Hematopoietic multipotent progenitor cell treated with erythropoietin and hydrocortisone succinate and interleukin-3 and kit ligand, for 17 days (in vitro differentiated cells): ENCODE measurements at regions not wholly inside any gene's neighbourhood (a gene's known extent, or its start where the extent isn't known, plus 50 kb on each side); places are given as distances from the start of the nearest gene placed in this dataset.
"Not testable (repeated sequence)": the region's sequence is repeated elsewhere in the genome, so short reads cannot be mapped to it uniquely, and the experiment has no call there.

ENCODE experiments used
- DNase-seq: peaks from one replicate; pipeline ENCODE4 v3.0.0-alpha.2; 2015; ENCODE audit warnings: low spot score

DNA sequence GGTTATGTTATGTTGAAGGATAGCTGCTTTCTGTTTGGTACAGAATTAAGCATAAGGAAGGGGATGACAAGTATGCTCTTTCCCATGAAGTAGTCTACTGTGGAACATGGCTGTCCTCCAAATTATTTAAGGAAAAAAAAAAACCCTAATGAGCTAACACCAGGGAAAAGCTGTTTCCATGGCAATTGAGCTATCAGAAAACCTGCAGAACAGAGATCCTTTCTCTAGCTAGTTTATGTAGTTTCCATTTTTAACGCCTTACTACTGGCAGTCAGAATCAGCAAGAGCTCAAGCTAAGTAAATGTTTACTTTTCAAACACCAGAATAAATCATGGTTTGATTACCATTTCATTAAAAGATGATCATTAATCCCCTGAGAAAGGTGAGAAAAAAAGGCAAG lies 287.4 kb upstream of the TARS1 start:
- no peak for DNase-seq

DNA sequence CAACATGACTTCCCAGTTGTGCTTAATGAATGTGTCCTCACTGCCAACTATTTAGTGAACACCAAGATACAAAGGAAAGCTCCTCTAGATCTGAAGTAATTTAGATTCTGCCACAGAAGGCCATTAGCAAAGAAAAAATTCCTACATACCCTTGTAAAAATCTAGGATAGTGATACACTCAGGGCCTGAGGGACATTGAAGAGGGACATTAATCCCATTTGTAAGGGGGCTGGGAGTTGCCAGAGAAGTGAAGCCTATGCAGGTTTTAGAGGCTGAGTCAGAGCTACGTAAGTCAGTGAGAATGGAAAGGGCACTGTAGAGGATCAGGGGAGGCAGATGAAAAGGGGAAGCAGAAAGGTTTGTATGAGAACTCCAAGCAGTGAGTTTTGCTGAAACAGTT lies 286.9 kb upstream of the TARS1 start:
- no peak for DNase-seq

DNA sequence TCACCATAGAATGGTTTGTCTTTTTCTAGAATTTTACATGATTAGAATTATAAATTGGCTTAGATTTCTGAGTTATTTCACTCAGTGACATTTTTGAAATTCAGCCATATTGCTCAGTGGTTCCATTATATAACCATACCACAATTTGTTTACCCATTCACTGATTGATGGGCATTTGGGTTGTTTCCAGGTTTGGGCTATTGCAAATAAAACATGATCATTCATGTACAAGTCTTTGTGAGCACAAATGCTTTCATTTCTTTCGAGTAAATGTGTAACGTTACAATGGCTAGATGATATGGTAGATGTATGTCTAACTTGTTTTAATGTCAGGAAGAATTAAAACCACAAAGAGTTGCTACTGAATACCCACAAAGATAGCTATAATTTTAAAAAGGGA lies 279.9 kb upstream of the TARS1 start:
- DNase-seq, result no peak

DNA sequence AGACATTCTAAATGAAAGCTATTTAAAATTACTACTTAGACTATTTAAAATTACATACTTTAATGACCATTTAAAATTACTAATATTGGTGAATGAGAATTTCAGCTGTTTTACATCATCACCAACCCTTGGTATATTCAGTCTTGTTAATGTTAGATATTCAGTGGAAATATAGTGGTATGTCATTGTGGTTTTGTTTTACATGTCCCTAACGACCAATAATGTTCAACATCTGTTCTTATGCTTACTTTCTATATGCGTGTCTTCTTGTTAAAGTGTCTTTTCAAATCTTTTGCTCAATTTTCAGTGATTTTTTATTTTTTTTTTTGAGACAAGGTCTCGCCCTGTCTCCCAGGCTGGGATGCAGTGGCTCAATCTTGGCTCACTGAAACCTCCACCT lies 279.3 kb upstream of the TARS1 start:
- DNase-seq, result no peak

DNA sequence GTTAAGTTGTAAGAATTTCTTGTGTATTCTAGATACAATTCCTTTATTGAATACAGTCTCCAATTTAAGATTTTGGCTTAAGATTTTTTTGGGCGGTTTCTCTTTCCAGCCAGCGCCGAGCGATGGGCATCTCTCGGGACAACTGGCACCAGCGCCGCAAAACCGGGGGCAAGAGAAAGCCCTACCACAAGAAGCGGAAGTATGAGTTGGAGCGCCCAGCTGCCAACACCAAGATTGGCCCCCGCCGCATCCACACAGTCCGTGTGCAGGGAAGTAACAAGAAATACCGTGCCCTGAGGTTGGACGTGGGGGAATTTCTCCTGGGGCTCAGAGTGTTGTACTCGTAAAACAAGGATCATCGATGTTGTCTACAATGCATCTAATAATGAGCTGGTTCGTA lies 278.7 kb upstream of the TARS1 start:
- no peak for DNase-seq

DNA sequence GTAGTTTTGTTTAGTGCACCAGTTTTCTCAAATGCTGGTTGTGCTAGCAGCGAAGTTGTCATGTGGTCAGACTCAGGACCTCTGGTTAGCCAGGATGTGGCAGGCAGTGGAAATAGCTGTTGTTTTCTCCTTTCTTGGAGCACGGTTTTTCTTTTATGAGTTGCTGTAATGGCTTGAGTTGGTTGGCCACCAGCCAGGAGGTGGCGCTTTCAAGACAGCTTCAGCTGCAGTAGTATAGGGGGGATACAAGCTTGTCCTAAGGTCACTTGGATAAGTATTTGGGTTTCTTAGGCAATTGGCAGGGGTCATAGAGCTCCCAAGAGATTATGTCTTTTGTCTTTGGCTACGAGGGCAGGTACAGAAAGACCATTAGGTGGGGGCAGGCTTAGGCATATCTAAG lies 274.2 kb upstream of the TARS1 start:
- DNase-seq, result no peak

DNA sequence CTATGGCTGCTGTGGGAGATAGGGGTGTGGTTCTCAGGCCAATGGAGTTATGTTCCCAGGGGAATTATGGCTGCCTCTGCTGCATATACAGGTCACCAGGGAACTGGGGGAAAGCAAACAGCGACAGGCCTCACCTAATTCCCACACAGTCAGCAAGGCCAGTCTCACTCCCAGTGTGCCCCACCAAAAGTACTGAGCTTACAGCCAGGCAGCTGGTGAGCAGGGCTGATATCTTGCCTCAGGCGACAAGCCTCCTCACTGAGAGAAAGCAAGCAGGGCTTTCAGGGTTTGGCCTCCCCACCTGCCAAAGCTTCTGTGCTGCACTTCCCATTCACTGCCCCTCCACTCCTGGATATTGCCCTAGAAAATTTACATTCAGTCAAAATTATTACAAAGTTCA lies 273.8 kb upstream of the TARS1 start:
- DNase-seq, result no peak

DNA sequence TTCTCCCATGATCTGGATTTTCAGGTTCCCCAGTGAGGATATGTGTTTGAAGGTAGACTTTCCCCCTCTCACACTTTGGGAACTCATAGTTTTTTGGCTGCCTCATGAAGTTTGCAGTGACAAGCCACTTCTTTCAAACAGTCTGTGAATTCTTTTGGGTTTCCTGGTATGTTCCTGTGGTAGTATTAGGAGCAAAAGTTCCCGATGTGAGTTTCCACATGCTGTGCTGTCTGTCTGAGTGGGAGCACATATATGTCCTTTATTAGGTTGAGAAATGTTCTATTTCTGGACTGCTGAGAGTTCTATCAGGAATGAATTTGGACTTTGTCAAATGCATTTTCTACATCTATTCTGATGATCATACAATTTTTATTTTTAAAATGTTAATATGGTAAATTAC lies 273.2 kb upstream of the TARS1 start:
- no peak for DNase-seq

DNA sequence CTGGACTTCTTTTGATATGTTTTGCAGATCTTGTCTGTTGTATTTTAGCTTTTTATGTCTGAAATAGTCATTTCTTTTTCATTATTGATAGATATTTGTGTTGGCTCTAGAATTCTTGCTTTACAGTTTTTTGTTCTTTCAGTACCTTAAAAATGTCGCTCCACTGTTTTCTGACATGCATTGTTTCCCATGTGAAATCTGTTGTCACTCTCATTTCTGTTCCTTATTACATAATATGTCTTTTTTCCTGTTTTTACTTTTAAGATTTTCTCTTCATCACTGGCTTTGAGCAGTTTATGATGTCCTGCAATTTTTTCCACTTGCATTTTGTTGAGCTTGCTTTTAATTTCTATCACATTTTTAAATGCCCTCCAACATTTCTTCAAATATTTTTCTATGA lies 270.4 kb upstream of the TARS1 start:
- DNase-seq, result no peak

DNA sequence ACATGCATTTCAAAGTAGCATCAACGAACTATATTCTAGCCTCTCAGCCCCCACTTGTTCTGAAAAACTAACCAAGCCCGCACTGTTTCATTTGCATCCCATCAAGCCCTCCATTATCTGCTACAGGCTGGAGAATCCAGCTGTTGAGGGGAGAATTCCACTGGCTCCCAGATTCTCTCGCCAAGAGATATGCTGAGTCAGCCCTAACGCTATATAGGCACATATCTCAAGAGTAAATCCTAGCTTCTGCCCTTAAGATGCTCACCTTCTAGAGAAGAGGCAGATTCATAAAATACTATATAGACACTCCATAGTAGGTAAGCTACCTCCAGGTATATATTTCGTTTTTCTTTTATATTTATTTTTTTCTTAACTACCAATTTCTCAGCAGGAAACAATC lies 266.4 kb upstream of the TARS1 start:
- no peak for DNase-seq

DNA sequence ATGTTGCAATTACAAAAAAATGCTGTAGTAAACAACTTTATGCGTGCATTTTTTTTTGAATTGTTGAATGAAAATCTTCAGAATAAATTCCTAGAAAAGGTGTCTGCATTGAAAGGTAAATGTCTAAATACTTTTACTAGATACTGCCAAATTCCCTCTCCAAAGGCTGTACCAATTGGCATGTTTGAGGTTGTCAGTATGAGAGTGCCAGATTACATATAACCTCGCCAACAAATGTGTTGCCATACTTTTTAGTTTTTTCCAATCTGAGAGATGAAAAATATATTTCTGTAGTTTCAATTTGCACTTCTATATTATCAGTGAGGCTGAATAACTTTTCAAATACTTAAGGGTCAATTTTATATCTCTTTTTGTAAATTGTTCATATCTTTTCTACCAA lies 261.5 kb upstream of the TARS1 start:
- DNase-seq, result no peak

DNA sequence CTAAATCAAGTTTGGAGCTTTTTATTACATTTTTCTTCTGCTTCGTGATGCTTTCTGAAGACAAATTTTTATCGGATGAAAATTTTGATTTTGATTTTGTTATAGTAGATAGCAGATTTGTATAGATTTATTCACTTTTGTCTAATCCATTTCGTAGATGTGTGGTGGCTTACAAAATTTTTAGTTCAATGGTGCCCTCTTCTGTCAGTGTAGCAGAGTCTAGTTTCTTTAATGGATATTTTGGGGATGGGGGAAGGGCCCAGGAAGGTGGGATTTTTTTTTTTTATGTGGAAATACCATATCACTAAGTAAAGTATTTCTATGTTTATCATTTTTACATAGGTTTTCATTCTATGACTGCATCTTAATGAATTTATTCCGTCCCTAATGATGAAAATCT lies 259.9 kb upstream of the TARS1 start:
- no peak for DNase-seq

DNA sequence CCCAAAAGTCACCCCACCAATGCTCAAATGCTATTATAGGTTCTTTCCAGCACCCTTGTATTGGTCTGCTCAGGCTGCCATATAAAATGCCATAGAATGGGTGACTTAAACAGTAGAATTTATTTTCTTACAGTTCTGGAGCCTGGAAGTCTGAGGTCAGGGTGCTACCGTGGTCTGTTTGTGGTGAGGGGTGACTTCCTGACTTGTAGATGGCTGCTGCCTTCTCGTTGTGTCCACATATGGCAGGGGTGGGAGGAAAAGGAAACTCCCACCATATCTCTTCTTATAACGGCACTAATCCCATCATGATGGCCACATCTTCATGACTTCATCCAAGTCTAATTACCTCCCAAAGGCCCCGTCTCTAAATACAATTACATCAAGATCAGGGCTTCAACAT lies 257.8 kb upstream of the TARS1 start:
- DNase-seq, result no peak

DNA sequence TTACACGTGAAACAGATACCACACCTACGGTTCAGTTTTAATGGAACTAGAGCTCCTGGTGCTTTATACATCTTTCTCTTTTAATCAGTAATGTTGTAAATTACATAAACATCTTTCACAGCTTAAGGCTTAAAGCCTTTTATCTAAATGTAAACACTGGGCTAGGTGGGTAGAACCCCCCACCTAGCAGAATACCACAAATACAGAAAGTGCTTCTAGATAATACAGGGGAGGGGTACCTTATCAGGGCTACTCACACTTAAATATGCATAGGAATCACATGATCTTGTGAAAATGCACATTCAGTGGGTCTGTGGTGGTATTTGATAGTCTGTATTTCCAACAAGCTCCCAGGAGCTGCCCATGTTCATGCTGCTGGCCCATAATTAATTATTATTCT lies 256.4 kb upstream of the TARS1 start:
- DNase-seq, result no peak

DNA sequence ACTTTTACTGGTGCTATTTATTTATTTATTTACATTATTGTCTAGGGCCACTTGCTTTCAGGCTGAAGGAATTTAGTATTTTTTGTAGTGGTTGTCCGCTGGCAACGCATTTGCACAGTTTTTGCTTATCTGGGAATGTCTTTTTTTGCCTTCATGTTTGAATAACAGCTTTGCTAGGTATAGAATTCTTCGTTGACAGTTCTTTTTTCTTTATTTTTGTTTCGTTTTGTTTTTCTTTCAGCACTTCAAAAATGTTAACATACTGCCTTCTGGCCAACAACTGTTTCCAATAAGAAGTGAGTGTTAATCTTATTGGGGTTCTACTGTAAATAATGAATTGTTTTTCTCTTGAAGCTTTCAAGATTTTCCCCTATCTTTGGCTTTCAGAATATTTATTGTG lies 252.7 kb upstream of the TARS1 start:
- DNase-seq, result no peak

DNA sequence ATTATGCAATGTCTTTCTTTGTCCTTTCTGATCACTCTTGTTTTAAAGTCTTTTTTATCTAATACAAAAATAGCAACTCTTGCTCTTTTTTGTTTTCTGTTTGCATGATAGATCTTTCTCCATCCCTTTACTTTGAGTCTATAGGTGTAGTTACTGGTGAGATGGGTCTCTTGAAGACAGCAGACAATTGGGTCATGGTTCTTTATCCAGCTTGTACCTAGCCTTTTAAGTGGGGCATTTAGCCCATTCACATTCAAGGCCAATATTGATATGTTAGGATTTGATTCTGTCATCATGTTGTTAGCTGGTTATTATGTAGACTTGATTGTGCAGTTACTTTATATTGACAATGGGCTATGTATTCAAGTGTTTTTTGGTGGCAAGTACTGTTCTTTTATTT lies 245.9 kb upstream of the TARS1 start:
- no peak for DNase-seq

DNA sequence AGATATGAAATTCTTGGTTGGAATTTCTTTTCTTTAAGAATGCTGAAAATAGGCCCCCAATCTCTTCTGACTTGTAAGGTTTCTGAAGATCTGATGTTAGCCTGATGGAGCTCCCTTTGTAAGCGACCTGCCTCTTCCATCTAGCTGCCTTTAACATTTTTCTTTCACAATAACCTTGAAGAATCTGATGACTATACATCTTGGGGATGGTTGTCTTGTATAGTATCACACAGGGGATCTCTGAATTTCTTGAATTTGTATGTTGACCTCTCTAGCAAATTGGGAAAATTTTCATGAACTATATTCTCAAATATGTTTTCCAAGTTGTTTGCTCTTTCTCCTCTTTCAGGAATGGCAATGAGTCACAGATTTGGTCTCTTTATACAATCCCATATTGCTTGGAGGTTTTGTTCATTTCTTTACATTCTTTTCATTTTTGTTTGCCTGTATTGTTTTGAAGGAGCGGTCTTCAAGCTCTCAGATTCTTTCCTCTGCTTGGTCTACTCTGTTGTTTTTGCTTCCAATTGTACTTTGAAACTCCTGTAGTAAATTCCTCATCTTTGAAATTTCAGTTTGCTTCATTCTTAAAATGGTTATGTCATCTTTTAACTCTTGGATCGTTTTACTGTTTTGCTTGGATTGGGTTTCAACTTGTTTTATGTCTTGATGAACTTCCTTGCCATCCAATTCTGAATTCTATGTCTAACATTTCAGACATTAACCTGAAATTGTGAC lies 245.2 kb upstream of the TARS1 start:
- DNase-seq, result no peak

DNA sequence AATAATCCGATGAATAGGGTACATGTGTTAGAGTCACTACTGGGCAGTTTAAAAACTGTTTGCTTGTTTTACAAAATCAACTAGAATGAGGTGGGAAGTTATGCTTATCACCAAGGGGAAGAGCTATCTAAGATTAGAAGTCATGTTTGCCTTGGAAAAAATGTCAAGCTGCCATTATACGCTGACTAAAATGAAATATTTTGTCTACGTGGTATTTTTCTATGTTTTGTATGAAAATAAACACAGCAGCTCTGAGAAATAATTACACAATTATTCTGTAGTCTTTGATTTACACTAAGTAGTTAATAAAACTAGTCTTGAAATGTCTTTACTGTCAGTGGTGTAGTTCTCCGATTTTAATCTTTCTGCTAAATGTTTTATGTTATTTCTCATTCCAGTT lies 241.9 kb upstream of the TARS1 start:
- no peak for DNase-seq

DNA sequence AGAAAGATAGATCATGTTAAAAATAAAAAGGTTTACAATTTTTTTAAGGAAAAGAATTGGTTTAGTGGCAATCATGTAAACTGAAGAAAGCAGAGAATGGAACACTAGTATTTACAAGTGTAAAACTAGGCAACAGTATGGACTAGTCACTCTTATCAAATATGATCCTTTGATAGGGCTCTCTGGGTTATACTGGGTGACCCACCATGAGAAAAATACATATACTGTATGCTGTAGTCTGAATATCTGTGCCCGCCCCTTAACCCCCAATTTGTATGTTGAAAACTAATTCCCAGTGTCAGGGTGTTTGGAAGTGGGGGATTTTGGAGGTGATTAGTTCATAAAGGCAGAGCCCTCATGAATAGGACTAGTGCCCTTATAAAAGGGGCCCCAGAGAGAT lies 236.8 kb upstream of the TARS1 start:
- no peak for DNase-seq

DNA sequence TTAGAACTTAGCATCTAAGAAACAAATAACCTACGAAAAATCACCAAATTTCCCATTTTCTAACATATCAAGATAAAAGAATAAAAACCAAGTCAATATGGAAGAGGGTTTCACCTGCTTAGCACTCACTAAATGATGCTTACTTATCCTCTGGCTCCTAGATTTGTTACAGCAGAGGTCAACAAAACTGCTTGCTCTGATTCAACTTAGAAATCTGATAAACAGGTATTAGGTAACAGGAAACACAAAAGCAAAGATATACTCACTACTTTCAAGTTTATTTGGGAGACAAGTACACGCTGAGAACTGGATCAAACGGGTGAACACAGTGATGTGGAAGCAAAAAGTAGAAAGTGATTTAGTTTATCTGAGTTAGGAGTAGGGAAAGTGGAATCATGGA lies 235.7 kb upstream of the TARS1 start:
- no peak for DNase-seq

DNA sequence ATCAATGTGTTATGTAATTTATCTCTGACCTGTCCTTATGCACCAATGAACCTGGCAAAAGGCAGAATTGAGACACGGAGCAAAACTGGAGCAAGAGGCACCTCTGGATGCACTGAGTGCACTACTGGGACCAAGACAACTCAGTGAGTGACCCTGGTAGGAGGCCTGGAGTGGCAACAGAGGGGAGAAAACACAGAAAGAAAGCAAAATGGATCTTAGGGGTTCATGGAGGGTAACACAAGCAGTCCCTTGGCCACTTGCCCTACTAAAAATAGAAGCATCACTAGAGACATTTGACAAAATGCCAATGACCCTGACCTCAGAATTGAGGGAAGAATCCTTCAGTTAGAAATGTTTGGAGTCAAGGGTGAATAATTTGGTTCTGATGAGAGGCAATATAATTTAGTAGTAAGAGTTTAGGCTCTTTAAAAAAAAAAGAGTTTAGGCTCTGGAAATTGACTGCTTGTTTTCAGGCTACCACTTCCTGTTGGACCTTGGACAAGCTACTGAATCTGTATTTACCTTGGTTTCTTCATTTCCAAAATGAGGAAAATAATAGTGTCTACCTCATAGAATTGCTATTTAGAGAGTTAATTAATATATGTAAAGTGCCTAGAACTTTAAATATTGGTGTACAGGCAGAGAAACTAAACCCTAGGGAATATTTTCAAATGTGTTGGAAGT lies 234.9 kb upstream of the TARS1 start:
- no peak for DNase-seq

DNA sequence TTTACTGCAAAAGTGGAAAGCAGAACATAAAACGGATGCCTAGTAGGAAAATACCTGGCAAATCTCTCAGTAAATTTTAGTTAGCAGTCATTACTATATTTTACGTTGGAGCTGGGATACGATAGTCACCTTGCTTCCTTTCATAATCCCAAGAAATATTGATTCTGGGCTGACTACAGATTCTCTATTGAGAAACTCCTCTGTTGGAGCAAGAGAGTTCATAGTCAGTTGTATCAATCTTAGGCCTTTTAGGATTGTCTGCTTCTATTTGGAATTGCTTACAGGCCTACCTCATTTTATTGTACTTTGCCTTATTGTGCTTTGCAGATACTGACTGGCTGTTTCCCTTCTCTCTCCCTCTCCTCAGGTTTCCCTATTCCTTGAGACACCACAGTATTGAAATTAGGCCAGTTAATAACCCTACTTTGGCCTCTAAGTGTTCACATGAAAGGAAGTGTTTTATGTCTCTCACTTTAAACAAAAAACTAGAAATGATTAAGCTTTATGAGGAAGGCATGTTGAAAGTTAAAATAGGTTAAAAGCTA lies 233.7 kb upstream of the TARS1 start:
- DNase-seq, result no peak

DNA sequence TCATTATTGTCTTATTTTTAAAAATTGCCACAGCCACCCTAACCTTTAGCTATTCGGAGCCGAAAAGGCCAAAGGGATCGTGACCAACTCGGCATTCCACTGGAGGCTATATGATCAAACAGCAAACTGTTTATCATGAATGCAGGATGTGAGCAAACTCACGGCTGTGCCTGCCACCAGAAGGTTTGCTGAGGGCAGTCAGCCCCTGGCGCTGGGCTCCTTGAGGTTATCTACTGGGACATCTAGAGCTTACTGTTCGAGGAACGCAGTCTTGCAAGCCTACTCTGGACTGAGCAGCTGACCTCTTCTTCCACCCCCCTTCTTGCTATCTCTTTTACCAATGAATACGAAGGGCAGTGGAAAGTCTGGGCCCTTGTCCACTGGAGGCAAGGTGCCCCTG lies 231.5 kb upstream of the TARS1 start:
- no peak for DNase-seq

DNA sequence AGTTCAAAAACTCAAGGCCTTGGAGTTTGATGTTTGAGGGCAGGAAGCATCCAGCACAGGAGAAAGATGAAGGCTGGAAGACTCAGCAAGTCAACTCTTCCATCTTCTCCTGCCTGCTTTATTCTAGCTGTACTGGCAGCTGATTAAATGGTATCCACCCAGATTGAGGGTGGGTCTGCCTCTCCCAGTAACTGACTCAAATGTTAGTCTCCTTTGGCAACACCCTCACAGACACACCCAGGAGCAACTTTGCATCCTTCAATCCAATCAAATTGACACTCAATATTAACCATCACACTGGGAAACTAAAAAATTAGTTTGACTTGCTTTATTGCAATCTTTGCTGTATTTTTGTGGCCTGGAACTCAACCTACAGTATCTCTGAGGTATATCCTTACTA lies 230.5 kb upstream of the TARS1 start:
- DNase-seq, result not testable (repeated sequence)
